IPS-15b (cell line): ENCODE measurements at regions not wholly inside any gene's neighbourhood (a gene's known extent, or its start where the extent isn't known, plus 50 kb on each side); places are given as distances from the start of the nearest gene placed in this dataset.
"Not testable (repeated sequence)": the region's sequence is repeated elsewhere in the genome, so short reads cannot be mapped to it uniquely, and the experiment has no call there.

Experiments
- H3K27me3 ChIP-seq: one replicate; pipeline ENCODE4 v1.6.1; 2013; ENCODE audit warnings: low read length; ENCODE audit not compliant: control insufficient read depth, insufficient read depth
- H3K36me3 ChIP-seq: one replicate; pipeline ENCODE4 v1.6.1; 2013; ENCODE audit warnings: low read length; ENCODE audit not compliant: control insufficient read depth, insufficient read depth
- H3K4me1 ChIP-seq: one replicate; pipeline ENCODE4 v1.6.1; 2013; ENCODE audit warnings: mild to moderate bottlenecking, low read length; ENCODE audit not compliant: control insufficient read depth, insufficient read depth
- H3K4me3 ChIP-seq: one replicate; pipeline ENCODE4 v1.5.1; 2013; ENCODE audit warnings: low read depth, low read length
- H3K9ac ChIP-seq: one replicate; pipeline ENCODE4 v1.6.1; 2013; ENCODE audit warnings: low read depth, mild to moderate bottlenecking, low read length
- H3K9me3 ChIP-seq: one replicate; pipeline ENCODE4 v1.6.1; 2013; ENCODE audit warnings: mild to moderate bottlenecking, low read length; ENCODE audit not compliant: control insufficient read depth, insufficient read depth

DNA sequence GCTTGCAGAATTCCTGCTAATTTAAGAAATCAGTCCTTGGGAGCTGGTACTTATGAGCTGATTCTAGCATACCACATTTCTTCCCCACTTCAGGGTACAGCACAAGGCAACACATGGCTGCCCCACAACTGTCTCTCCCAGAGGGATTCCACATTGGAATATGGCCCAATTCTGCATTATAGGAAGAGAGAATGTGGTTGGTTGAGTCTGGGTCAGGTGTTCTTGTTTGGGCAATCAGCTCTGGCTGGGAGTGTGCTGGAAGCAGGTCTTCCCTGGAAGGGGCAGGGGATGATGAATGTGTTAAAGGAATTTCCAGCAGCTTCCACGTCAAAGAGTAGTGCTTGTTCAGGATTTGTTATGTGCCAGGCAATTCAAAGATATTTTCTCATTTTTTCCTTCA, 95.7 kb downstream of the BUB3 start:
- Histone ChIP-seq H3K36me3 (no peaks in the 10 kb centered on the region), H3K9ac (no peak overlapping the region), H3K9me3 (no peaks in the 10 kb centered on the region), H3K4me1 (no peaks in the 10 kb centered on the region), H3K27me3 (no peaks in the 10 kb centered on the region), H3K4me3 (no peak overlapping the region)

DNA sequence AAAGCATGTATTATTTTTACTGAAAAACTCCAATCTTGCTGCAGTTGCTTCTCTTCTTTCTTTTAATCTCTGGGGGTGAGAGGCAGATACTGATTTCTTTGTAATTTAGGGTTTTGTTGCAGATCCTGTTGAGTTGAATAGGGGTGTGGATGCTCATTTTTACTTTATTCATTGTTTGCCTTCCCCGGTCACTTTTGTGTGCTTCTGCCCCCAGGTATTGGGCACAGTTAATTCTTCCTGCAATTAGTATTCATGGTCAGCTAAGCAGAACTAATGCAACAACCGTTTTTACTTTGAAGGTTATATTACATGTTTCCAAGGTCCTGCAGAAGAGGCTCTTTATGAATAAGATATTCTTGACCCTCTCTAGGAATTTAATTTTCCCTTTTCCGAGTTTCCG, 96.4 kb downstream of the BUB3 start:
- H3K36me3 ChIP-seq: no peaks in the 10 kb centered on the region
- no peaks in the 10 kb centered on the region for H3K9me3 ChIP-seq
- no peak overlapping the region for H3K4me3 ChIP-seq
- H3K4me1 ChIP-seq: no peaks in the 10 kb centered on the region
- no peaks in the 10 kb centered on the region for H3K27me3 ChIP-seq
- H3K9ac ChIP-seq: no peak overlapping the region

DNA sequence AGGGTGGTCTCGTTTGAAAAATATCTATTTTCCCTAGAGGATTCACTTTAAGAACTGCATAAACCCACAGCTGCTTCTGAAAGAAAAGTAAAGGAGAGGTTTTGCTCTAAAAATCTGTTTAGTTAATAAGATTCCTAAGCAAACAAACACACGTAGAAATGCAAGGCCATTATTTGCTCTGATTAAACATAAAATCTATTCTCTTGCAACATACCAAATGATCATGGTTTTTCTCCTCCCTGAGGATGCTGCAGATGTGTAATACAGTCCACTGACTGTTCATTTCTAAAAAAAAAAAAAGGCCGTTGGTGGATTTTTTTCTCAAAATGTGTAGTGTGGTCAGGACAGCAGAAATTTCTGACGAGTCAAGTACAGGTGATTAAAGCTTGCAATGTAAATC, 98.6 kb downstream of the BUB3 start:
- H3K9ac ChIP-seq: no peak overlapping the region
- no peaks in the 10 kb centered on the region for H3K27me3 ChIP-seq
- H3K36me3 ChIP-seq: no peaks in the 10 kb centered on the region
- H3K9me3 ChIP-seq: no peaks in the 10 kb centered on the region
- no peak overlapping the region for H3K4me3 ChIP-seq
- no peaks in the 10 kb centered on the region for H3K4me1 ChIP-seq

GRCh38 chr10:123254343-123254742, 100.1 kb downstream of the BUB3 start:
- not testable (repeated sequence) for H3K27me3 ChIP-seq, H3K9ac ChIP-seq, H3K9me3 ChIP-seq, H3K4me3 ChIP-seq, H3K36me3 ChIP-seq, H3K4me1 ChIP-seq

DNA sequence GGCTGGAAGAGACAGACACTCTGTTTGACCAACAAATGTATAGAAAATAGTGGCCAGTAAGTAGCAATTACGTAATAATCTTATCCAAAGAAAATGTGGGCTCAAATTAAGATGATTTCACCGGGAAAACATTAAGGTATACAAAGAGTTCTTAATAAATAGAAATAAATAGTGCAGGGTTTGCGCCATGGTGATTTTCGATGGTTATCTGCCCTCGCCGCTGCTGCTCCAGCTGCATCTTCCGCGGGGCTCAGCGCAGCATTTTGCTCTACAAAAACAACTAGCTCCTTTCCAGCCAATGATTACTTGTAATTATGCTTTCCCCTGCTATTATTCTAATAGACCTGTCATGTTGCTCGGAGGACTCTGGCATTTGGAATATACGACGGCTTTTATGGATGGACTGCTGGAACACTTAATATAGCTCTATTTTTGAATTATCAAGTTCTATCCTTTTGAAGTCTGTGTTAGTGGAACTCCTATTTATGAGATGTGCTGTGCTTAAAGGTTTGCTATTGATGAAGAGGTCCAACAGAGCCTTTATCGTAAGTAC, 103.8 kb downstream of the BUB3 start:
- no peaks in the 10 kb centered on the region for H3K9me3 ChIP-seq
- H3K4me1 ChIP-seq: no peaks in the 10 kb centered on the region
- H3K36me3 ChIP-seq: no peaks in the 10 kb centered on the region
- H3K9ac ChIP-seq: no peak overlapping the region
- H3K27me3 ChIP-seq: no peaks in the 10 kb centered on the region
- H3K4me3 ChIP-seq: no peak overlapping the region

- Histone ChIP-seq H3K9ac (no peak overlapping the region), H3K4me1 (no peaks in the 10 kb centered on the region), H3K36me3 (no peaks in the 10 kb centered on the region), H3K9me3 (no peaks in the 10 kb centered on the region), H3K4me3 (no peak overlapping the region), H3K27me3 (no peaks in the 10 kb centered on the region)
Measured at GRCh38 chr10:123259081-123259480, 104.9 kb downstream of the BUB3 start.

- H3K4me3 ChIP-seq: no peak overlapping the region
- H3K9me3 ChIP-seq: no peaks in the 10 kb centered on the region
- no peak overlapping the region for H3K9ac ChIP-seq
- H3K4me1 ChIP-seq: no peaks in the 10 kb centered on the region
- H3K27me3 ChIP-seq: no peaks in the 10 kb centered on the region
- H3K36me3 ChIP-seq: no peaks in the 10 kb centered on the region
Measured at GRCh38 chr10:123259791-123260190, 105.6 kb downstream of the BUB3 start.

GRCh38 chr10:123262456-123262855, 108.3 kb downstream of the BUB3 start:
- H3K36me3 ChIP-seq: no peaks in the 10 kb centered on the region
- H3K9me3 ChIP-seq: no peaks in the 10 kb centered on the region
- no peaks in the 10 kb centered on the region for H3K4me1 ChIP-seq
- no peaks in the 10 kb centered on the region for H3K27me3 ChIP-seq
- no peak overlapping the region for H3K4me3 ChIP-seq
- no peak overlapping the region for H3K9ac ChIP-seq

GRCh38 chr10:123266971-123267370, 112.8 kb downstream of the BUB3 start:
- Histone ChIP-seq H3K9me3 (no peaks in the 10 kb centered on the region), H3K4me1 (no peaks in the 10 kb centered on the region), H3K27me3 (no peaks in the 10 kb centered on the region), H3K9ac (no peak overlapping the region), H3K4me3 (no peak overlapping the region), H3K36me3 (no peaks in the 10 kb centered on the region)

- H3K9ac ChIP-seq: no peak overlapping the region
- H3K27me3 ChIP-seq: no peaks in the 10 kb centered on the region
- H3K4me3 ChIP-seq: no peak overlapping the region
- H3K9me3 ChIP-seq: no peaks in the 10 kb centered on the region
- no peaks in the 10 kb centered on the region for H3K4me1 ChIP-seq
- H3K36me3 ChIP-seq: no peaks in the 10 kb centered on the region
Measured at GRCh38 chr10:123269017-123269552, 114.9 kb downstream of the BUB3 start.

GRCh38 chr10:123269675-123270074, 115.5 kb downstream of the BUB3 start:
- no peaks in the 10 kb centered on the region for H3K9me3 ChIP-seq
- H3K4me3 ChIP-seq: no peak overlapping the region
- no peaks in the 10 kb centered on the region for H3K27me3 ChIP-seq
- no peaks in the 10 kb centered on the region for H3K36me3 ChIP-seq
- no peaks in the 10 kb centered on the region for H3K4me1 ChIP-seq
- H3K9ac ChIP-seq: no peak overlapping the region

GRCh38 chr10:123270221-123270620, 116.0 kb downstream of the BUB3 start:
- Histone ChIP-seq H3K27me3 (no peaks in the 10 kb centered on the region), H3K4me3 (no peak overlapping the region), H3K36me3 (no peaks in the 10 kb centered on the region), H3K9ac (no peak overlapping the region), H3K9me3 (no peaks in the 10 kb centered on the region), H3K4me1 (no peaks in the 10 kb centered on the region)
